ENCODE measurements at regions not wholly inside any gene's neighbourhood (a gene's known extent, or its start where the extent isn't known, plus 50 kb on each side); places are given as distances from the start of the nearest gene placed in this dataset.

GRCh38 chr21:27694667-27695066 is 727.8 kb upstream of the ADAMTS5 start:
- TF ChIP-seq FOXK2 (IDR thresholded peaks at IDR 0.05) (no peak), CTBP1 (IDR thresholded peaks at IDR 0.05; ENCODE audit: borderline replicate concordance) (no peak), TARDBP (IDR thresholded peaks at IDR 0.05) (no peak)

All from HEK293T (cell line).